ENCODE measurements at regions not wholly inside any gene's neighbourhood (a gene's known extent, or its start where the extent isn't known, plus 50 kb on each side); places are given as distances from the start of the nearest gene placed in this dataset.

DNA sequence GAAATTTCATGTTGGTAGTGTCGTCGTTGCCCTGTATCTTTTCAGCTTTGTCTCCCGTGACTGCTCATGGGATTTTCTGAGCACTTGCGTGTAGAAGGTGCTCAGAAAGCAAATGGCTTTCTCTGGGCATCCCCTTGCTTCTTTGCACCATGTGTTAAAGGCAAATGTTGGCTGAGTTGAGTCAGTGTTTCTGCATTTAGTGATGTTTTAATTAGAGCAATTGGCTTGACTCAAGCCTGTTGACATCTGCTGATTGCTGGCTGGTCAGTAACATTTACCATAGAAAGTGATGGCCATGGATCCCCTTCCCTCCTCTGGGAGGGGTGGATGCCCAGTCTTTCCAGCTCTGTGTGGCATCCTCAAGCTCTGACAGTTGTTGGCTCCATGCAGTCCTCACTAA lies 187.2 kb upstream of the MPHOSPH6 start:
- H3K9me3 ChIP-seq = no peaks in the 10 kb centered on the region
- TF ChIP-seq POLR2A (IDR thresholded peaks at IDR 0.05) (no peak), EP300 (IDR thresholded peaks at IDR 0.05) (no peak), POLR2AphosphoS5 (IDR thresholded peaks at IDR 0.05) (no peak)
- TF ChIP-seq, protein P1, sequence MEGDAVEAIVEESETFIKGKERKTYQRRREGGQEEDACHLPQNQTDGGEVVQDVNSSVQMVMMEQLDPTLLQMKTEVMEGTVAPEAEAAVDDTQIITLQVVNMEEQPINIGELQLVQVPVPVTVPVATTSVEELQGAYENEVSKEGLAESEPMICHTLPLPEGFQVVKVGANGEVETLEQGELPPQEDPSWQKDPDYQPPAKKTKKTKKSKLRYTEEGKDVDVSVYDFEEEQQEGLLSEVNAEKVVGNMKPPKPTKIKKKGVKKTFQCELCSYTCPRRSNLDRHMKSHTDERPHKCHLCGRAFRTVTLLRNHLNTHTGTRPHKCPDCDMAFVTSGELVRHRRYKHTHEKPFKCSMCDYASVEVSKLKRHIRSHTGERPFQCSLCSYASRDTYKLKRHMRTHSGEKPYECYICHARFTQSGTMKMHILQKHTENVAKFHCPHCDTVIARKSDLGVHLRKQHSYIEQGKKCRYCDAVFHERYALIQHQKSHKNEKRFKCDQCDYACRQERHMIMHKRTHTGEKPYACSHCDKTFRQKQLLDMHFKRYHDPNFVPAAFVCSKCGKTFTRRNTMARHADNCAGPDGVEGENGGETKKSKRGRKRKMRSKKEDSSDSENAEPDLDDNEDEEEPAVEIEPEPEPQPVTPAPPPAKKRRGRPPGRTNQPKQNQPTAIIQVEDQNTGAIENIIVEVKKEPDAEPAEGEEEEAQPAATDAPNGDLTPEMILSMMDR (IDR thresholded peaks at IDR 0.05) = no peak
- no peak overlapping the region for H3K4me3 ChIP-seq
- no peaks in the 10 kb centered on the region for H3K27me3 ChIP-seq
- 88 to 89% methylated on average over 4 of the region's 4 CpGs for WGBS, 2 donors
- no peak overlapping the region for H3K27ac ChIP-seq
- no peaks in the 10 kb centered on the region for H3K4me1 ChIP-seq
- no peak for DNase-seq
- intact Hi-C loops (cut with DNase I) = no loop called here
- H3K36me3 ChIP-seq = no peaks in the 10 kb centered on the region

DNA sequence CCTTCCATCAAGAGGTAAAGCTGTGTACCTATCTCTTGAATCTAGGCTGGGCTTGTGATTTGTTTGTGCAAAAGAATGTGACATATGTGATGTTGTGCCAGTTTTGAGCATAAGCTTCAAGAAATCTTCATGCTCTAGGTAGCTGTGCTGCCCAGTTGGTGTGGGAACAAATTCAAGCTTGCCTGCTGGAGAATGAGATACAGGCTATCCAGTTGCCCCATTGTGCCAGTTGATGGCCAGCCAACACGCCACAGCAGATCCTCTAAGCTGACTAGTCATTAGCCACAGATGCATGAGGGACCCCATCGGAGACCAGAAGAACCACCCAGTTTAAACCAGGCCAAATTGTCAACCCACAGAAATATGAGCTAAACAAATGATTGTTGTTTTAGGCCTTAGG lies 180.5 kb upstream of the MPHOSPH6 start:
- Histone ChIP-seq H3K4me1 (no peaks in the 10 kb centered on the region), H3K4me3 (no peak overlapping the region), H3K36me3 (no peaks in the 10 kb centered on the region), H3K9me3 (no peaks in the 10 kb centered on the region), H3K27me3 (no peaks in the 10 kb centered on the region), H3K27ac (no peak overlapping the region)
- WGBS, 2 donors = 93% methylated on average over 2 of the region's 2 CpGs
- no peak for DNase-seq
- TF ChIP-seq, protein P1 (IDR thresholded peaks at IDR 0.05) = no peak
- TF ChIP-seq EP300 (IDR thresholded peaks at IDR 0.05) = no peak
- TF ChIP-seq POLR2AphosphoS5 (IDR thresholded peaks at IDR 0.05) = no peak
- TF ChIP-seq POLR2A (IDR thresholded peaks at IDR 0.05) = no peak
- intact Hi-C loops (cut with DNase I) = no loop called here

- H3K9me3 ChIP-seq = peaks cover 0 to 2% (median 0%) of the 10 kb centered on the region in 4 donors
- no peaks in the 10 kb centered on the region for H3K36me3 ChIP-seq
- intact Hi-C loops (cut with DNase I) = no loop called here
- WGBS, 2 donors = 86 to 99% methylated on average over 2 of the region's 2 CpGs
- H3K4me3 ChIP-seq = no peak overlapping the region
- no peak overlapping the region for H3K27ac ChIP-seq
- no peak for TF ChIP-seq POLR2AphosphoS5 (IDR thresholded peaks at IDR 0.05)
- no peak for DNase-seq
- no peaks in the 10 kb centered on the region for H3K27me3 ChIP-seq
- no peaks in the 10 kb centered on the region for H3K4me1 ChIP-seq
Observed at GRCh38 chr16:82345318-82345717, 175.3 kb upstream of the MPHOSPH6 start.

DNA sequence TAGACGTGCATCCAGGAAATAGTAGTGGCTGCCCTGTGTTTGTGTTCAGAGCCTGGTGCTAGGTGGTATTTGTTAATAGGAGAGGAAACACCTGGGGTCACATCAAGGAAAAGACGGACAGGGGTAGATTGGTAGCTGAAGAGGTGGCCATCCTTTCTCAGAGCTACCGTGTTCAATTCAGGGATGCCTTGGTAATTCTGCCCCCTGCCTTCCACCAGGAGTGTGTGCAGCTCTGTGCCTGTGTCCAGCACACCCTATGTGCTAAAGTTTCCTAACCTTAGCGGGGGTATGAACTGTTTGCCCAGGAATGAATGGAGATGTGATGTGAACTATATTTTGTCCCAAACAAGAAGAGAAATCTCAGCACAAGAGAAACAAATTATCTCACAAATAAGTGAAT lies 174.1 kb upstream of the MPHOSPH6 start:
- Histone ChIP-seq H3K4me3 (no peak overlapping the region), H3K9me3 (peaks cover 0 to 2% (median 0%) of the 10 kb centered on the region in 4 donors), H3K27ac (no peak overlapping the region), H3K27me3 (no peaks in the 10 kb centered on the region), H3K4me1 (no peaks in the 10 kb centered on the region), H3K36me3 (no peaks in the 10 kb centered on the region)
- DNase-seq = no peak
- TF ChIP-seq POLR2A (IDR thresholded peaks at IDR 0.05) (no peak), EP300 (IDR thresholded peaks at IDR 0.05) (no peak), POLR2AphosphoS5 (IDR thresholded peaks at IDR 0.05) (no peak)
- TF ChIP-seq, protein P1 (IDR thresholded peaks at IDR 0.05) = no peak
- intact Hi-C loops (cut with DNase I) = no loop called here
- WGBS, 2 donors = 27 to 41% methylated on average over 4 of the region's 4 CpGs

DNA sequence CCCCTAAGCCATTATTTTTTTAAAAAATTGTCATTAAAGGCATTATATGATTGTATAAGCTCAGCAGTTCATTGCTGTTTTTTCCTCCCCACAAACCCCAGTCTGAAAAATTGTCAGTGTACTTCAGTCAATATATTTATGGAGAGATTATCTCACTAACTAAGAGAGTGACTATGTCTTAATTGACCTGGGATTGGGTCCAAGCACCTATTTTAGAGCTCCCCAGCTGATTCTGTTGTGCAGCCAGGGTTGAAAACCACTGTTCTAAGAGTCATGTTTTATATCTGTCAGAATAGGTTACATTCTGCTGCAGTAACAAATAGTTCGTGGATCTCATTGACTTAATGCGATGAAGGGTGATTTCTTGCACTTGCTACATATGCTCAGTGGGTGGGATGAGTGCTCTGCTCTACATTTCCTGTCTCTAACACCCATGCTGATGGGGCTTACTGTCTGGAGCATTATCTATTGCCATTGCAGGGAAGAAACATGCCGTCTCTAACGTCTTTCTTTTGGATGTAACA lies 171.2 kb upstream of the MPHOSPH6 start:
- intact Hi-C loops (cut with DNase I) = no loop called here
- Histone ChIP-seq H3K4me3 (no peak overlapping the region), H3K9me3 (peaks cover 0 to 2% (median 0%) of the 10 kb centered on the region in 4 donors), H3K4me1 (no peaks in the 10 kb centered on the region), H3K27me3 (no peaks in the 10 kb centered on the region), H3K36me3 (no peaks in the 10 kb centered on the region), H3K27ac (no peak overlapping the region)
- WGBS, 2 donors = 85 to 92% methylated on average over 4 of the region's 4 CpGs
- DNase-seq = no peak
- TF ChIP-seq POLR2A (IDR thresholded peaks at IDR 0.05) = no peak
- TF ChIP-seq, protein P1 (IDR thresholded peaks at IDR 0.05) = no peak
- TF ChIP-seq EP300 (IDR thresholded peaks at IDR 0.05) = no peak
- TF ChIP-seq POLR2AphosphoS5 (IDR thresholded peaks at IDR 0.05) = no peak

Measured in sigmoid colon (tissue), 6 donors.